ENCODE measurements at regions not wholly inside any gene's neighbourhood (a gene's known extent, or its start where the extent isn't known, plus 50 kb on each side); places are given as distances from the start of the nearest gene placed in this dataset.

GRCh38 chr1:29436181-29436785 is 200.0 kb downstream of the PTPRU start:
- TF ChIP-seq GATA1 (IDR thresholded peaks at IDR 0.05; ENCODE audit: low read depth, low read length) (no peak), POLR2A (IDR thresholded peaks at IDR 0.05; ENCODE audit: low read length) (no peak)

All from erythroblast (primary cell).